H54 (cell line): ENCODE measurements at regions not wholly inside any gene's neighbourhood (a gene's known extent, or its start where the extent isn't known, plus 50 kb on each side); places are given as distances from the start of the nearest gene placed in this dataset.
A peak's percentile ranks its signal among the peaks of the same experiment; 100 is the strongest.

ENCODE experiments used
- DNase-seq: peaks from one replicate; pipeline ENCODE4 v3.0.0; 2011; ENCODE audit warnings: low spot score, mixed read lengths; ENCODE audit not compliant: insufficient read length
- FAIRE-seq: peaks from 3 replicates; lab custom pipeline; 2011; peaks lifted over from hg19 to GRCh38; lab: Jason Lieb, UNC
- POLR2A ChIP-seq: IDR thresholded peaks from 2 replicates; pipeline ENCODE4 v1.6.1; 2011; ENCODE audit warnings: low read depth, mild to moderate bottlenecking, low read length

GRCh38 chr2:83744855-83745254, 714.2 kb downstream of the SUCLG1 start:
- no peak for DNase-seq
- FAIRE-seq = no peak
- no peak for TF ChIP-seq POLR2A

DNA sequence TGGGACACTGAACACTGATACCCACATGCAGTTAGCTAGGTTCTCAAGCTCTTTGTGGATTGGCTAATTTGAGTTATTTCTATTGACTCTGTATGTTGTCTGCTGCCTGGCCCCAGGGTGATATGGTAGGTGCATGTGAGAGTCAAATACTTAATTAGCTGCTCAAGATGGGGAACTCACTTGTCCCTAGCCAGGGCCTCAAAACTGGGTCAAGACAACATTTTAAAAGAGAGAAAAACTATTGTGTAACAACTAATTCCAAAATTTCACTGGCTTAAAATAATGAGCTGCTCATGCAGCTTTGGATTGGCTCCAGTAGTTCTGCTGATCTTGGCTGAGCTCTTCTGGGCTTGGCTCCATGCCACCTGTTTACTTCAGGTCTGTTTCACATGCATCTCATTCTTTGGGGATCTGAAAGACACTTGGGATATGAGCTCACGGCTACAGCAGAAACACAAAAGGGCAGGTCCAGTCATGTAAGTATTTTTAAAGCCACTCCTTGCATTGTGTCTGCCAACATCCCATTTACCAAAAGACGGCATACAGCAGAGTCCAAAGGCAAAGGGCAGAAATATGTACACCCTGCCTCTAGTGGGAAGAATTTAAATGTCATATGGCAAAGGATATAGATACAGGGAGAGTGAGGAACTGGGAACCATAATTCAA, 716.8 kb downstream of the SUCLG1 start:
- FAIRE-seq (no peak), DNase-seq (no peak)
- TF ChIP-seq POLR2A = no peak

- FAIRE-seq (no peak), DNase-seq (no peak)
Measured at GRCh38 chr2:83730223-83730622, 728.9 kb downstream of the SUCLG1 start.

GRCh38 chr2:83725735-83726134, 733.3 kb downstream of the SUCLG1 start:
- DNase-seq = no peak
- no peak for FAIRE-seq
- TF ChIP-seq POLR2A = no peak

More at GRCh38 chr2:83730223-83730622, 728.9 kb downstream of the SUCLG1 start:
- TF ChIP-seq POLR2A = no peak

- DNase-seq = no peak
- TF ChIP-seq POLR2A = no peak
- FAIRE-seq = no peak
Measured at GRCh38 chr2:83705146-83705545, 753.9 kb downstream of the SUCLG1 start.

DNA sequence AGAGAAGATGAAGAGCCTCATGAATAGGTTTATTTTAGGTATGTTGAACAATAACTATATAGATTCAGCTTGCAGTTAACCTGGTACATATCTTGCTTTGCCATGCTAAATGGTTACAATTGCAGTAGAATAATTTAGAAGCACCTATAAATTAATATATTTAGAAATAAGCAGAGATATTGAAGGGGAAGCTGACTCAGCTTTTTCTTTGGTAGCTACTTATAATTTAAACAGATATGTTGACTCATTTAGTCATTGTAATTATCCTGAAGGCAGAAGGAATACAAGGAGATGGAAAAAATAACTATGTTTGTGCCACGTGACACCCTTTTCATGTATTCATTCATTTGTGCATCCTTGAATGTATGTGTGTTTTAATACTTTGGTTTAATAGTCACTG, 755.5 kb downstream of the SUCLG1 start:
- DNase-seq (no peak), FAIRE-seq (no peak)

GRCh38 chr2:83696838-83697237, 762.2 kb downstream of the SUCLG1 start:
- no peak for FAIRE-seq
- no peak for DNase-seq
- TF ChIP-seq POLR2A = no peak

More for the DNA sequence above, 755.5 kb downstream of the SUCLG1 start:
- TF ChIP-seq POLR2A = no peak

DNA sequence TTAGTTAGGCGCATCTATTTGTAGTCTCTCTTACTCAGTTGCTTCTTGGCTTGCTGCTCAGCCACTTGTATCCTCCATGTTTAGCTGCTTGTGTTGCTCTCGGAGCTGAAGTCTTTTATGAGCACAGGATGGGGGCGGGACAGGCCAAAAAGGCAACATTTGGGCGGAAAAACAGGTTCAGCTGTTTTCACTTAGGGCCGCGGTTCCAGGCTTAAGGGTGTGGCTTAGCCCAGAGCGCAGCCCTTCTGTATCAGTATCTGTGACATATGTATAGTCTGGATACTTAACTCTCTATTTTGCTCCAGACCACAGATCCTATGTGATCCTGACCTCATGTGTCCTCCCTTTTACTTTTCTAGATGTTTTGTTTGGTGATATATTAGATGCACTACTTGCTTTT, 763.5 kb downstream of the SUCLG1 start:
- DNase-seq (no peak), FAIRE-seq (no peak)
- no peak for TF ChIP-seq POLR2A

DNA sequence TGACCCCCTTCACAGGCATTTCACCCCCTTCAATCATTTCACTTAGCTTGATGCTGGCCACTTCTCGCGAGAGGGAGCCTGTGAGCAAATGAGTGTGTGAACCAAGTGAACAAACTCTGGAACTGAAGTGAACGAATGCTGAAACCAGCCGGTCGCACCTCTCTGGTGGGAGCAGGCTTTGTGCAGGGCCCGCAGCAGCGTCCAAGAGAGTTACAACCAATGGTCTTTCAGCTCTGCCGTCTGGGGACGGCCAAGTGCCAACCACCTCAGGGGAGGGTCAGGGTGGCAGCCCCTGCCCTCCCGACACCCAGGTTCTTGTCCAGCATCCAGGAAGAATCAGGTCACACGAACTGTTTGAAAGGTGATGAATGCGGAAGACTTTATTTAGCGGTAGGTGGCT, 764.0 kb downstream of the SUCLG1 start:
- FAIRE-seq (no peak), DNase-seq (no peak)
- no peak for TF ChIP-seq POLR2A

- no peak for TF ChIP-seq POLR2A
- no peak for FAIRE-seq
Measured at GRCh38 chr2:83689402-83689801, 769.7 kb downstream of the SUCLG1 start.

DNA sequence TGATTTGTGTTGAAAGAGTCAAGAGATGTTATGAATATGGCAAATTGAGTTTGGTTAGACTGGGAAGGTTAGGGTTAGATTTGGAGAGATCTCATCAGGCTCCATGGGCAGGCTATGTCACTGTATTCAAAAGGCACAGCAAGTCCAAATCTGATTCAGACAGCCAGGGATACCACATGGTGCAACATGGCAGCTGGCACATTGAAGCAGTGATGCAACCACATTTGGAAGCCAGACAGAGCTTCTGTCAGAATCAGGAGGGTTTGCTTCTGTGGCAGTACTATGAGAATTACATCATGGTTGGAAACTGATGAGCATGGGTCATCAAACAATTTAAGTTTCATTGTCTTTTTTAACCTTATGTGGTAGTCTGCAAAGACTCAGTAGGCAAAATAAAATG, 772.2 kb downstream of the SUCLG1 start:
- FAIRE-seq (no peak), DNase-seq (no peak)
- TF ChIP-seq POLR2A = no peak

More at GRCh38 chr2:83689402-83689801, 769.7 kb downstream of the SUCLG1 start:
- DNase-seq = no peak

DNA sequence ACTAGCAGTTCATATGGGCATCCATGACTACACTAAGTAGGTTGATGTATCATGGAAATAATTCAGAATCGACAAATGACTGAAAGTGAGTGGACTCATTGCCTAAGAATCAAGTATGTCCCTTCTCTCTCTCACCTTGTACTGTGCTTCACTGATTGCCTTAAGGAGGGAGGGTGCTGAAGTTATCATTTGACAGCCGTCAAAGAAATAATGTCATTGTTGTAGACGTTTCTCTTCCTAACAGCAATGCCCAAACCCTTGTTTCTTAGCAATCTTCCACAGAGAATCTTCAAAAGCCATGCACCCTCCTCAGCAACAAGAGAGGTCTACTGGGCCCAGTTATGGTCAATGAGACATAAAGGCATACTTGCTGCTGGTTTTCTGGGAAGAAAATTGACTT, 785.0 kb downstream of the SUCLG1 start:
- FAIRE-seq (no peak), DNase-seq (no peak)
- TF ChIP-seq POLR2A = no peak

- peak; percentile 11 for FAIRE-seq
- TF ChIP-seq POLR2A = no peak
Measured at GRCh38 chr2:83665894-83666293, 793.2 kb downstream of the SUCLG1 start.

GRCh38 chr2:83665154-83665553, 793.9 kb downstream of the SUCLG1 start:
- TF ChIP-seq POLR2A = no peak
- no peak for FAIRE-seq
- no peak for DNase-seq

More at GRCh38 chr2:83665894-83666293, 793.2 kb downstream of the SUCLG1 start:
- no peak for DNase-seq

- FAIRE-seq (no peak), DNase-seq (no peak)
- no peak for TF ChIP-seq POLR2A
Measured at GRCh38 chr2:83661711-83662110, 797.4 kb downstream of the SUCLG1 start.
